ENCODE measurements at regions not wholly inside any gene's neighbourhood (a gene's known extent, or its start where the extent isn't known, plus 50 kb on each side); places are given as distances from the start of the nearest gene placed in this dataset.
A peak's percentile ranks its signal among the peaks of the same experiment; 100 is the strongest.

DNA sequence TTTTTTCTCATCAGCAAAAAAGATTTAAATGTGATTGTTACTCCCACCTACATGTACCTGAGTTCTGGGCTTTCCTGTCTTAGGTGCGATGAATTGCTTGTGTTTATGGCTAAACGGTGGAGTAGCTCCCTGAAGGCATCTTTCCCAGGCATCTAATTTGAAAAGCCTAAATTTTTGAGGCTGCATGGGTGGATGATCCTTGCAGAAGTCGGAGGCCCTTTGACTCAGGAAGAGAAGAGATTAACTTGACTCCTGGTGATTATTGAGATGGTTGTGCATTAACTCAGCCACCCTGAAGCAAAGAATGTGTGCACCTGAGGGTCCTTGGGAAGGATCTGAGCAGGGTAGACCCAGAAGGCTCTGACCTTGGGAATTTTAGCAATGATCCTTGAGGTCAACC lies 155.6 kb upstream of the SEMA3C start:
- no peak overlapping the region for H3K27ac ChIP-seq
- H3K4me1 ChIP-seq, result no peaks in the 10 kb centered on the region
- DNase-seq, result no peak
- H3K9me3 ChIP-seq, result peaks cover 0 to 7% (median 0%) of the 10 kb centered on the region in 4 donors
- H3K27me3 ChIP-seq, result no peaks in the 10 kb centered on the region
- no peaks in the 10 kb centered on the region for H3K36me3 ChIP-seq
- TF ChIP-seq POLR2A (IDR thresholded peaks at IDR 0.05), result no peak
- no peak for TF ChIP-seq POLR2AphosphoS5 (IDR thresholded peaks at IDR 0.05)
- no peak for TF ChIP-seq EP300 (IDR thresholded peaks at IDR 0.05)
- TF ChIP-seq, protein P1, sequence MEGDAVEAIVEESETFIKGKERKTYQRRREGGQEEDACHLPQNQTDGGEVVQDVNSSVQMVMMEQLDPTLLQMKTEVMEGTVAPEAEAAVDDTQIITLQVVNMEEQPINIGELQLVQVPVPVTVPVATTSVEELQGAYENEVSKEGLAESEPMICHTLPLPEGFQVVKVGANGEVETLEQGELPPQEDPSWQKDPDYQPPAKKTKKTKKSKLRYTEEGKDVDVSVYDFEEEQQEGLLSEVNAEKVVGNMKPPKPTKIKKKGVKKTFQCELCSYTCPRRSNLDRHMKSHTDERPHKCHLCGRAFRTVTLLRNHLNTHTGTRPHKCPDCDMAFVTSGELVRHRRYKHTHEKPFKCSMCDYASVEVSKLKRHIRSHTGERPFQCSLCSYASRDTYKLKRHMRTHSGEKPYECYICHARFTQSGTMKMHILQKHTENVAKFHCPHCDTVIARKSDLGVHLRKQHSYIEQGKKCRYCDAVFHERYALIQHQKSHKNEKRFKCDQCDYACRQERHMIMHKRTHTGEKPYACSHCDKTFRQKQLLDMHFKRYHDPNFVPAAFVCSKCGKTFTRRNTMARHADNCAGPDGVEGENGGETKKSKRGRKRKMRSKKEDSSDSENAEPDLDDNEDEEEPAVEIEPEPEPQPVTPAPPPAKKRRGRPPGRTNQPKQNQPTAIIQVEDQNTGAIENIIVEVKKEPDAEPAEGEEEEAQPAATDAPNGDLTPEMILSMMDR (IDR thresholded peaks at IDR 0.05), result no peak
- no peak overlapping the region for H3K4me3 ChIP-seq
- intact Hi-C loops (cut with DNase I; ENCODE audit: low total_unique reads), result no loop called here
- 78 to 88% (median 85%) methylated on average over 3 of the region's 3 CpGs for WGBS, 5 donors

DNA sequence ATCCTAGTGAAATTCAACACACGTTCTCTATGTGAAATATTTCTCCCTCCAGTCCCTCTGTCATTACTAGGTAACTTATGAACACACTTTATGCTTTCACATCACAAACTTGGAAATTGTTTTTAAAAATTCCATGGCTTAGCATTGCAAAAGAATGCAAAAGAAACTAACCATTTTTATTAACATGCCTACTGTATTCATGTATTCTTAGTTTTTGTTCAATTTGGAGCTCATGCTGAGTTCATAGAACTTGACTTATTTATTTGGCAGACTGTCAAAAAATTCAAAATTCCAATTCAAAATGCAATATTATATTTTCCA lies 155.0 kb upstream of the SEMA3C start:
- intact Hi-C loops (cut with DNase I; ENCODE audit: low total_unique reads), result no loop called here
- WGBS, 5 donors, result 32 to 54% (median 36%) methylated on average over 1 of the region's 1 CpG
- Histone ChIP-seq H3K27me3 (no peaks in the 10 kb centered on the region), H3K9me3 (peaks cover 0 to 7% (median 0%) of the 10 kb centered on the region in 4 donors), H3K36me3 (no peaks in the 10 kb centered on the region), H3K27ac (peak overlapping the region in 1 of 5 donors; percentile 14), H3K4me1 (no peaks in the 10 kb centered on the region), H3K4me3 (no peak overlapping the region)
- no peak for TF ChIP-seq EP300 (IDR thresholded peaks at IDR 0.05)
- no peak for TF ChIP-seq POLR2AphosphoS5 (IDR thresholded peaks at IDR 0.05)
- TF ChIP-seq, protein P1 (IDR thresholded peaks at IDR 0.05), result no peak
- no peak for TF ChIP-seq POLR2A (IDR thresholded peaks at IDR 0.05)
- DNase-seq, result no peak

DNA sequence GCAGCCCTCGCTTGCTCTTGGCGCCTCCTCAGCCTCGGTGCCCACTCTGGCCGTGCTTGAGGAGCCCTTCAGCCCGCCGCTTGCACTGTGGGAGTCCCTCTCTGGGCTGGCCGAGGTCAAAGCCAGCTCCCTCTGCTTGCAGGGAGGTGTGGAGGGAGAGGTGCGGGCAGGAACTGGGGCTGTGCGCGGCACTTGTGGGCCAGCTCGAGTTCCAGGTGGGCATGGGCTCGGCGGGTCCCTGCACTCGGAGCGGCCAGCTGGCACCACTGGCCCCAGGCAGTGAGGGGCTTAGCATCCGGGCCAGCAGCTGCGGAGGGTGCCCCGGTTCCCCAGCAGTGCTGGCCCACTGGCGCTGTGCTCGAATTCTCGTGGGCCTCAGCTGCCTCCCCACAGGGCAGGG lies 152.1 kb upstream of the SEMA3C start:
- no peak overlapping the region for H3K27ac ChIP-seq
- no peaks in the 10 kb centered on the region for H3K36me3 ChIP-seq
- intact Hi-C loops (cut with DNase I; ENCODE audit: low total_unique reads), result no loop called here
- H3K9me3 ChIP-seq, result no peaks in the 10 kb centered on the region
- no peaks in the 10 kb centered on the region for H3K27me3 ChIP-seq
- H3K4me1 ChIP-seq, result no peaks in the 10 kb centered on the region
- no peak overlapping the region for H3K4me3 ChIP-seq
- 92 to 97% (median 93%) methylated on average over 20 to 21 of the region's 21 CpGs for WGBS, 5 donors
- TF ChIP-seq, protein P1 (IDR thresholded peaks at IDR 0.05), result no peak
- TF ChIP-seq POLR2AphosphoS5 (IDR thresholded peaks at IDR 0.05), result no peak
- no peak for TF ChIP-seq POLR2A (IDR thresholded peaks at IDR 0.05)
- TF ChIP-seq EP300 (IDR thresholded peaks at IDR 0.05), result no peak
- no peak for DNase-seq

DNA sequence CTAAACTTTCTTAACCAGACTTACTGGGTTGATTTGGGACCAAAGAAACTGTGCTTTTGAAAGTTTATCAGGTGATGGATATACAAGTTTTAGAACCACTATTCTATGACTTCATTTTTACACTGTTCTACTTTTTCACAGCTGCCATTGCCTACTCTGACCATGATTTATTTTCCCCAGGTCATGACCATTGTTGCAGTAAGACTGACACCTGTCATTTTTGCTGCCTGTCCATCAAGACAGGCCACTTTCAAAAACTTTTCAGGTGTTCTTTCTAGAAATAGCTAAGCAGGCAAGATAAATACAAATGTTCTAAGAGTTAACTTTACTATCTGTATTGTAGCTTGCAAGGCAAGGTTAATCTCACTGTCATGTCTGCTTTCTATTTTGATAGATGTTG lies 147.9 kb upstream of the SEMA3C start:
- no peak overlapping the region for H3K4me3 ChIP-seq
- H3K27ac ChIP-seq, result no peak overlapping the region
- no peak for DNase-seq
- no peaks in the 10 kb centered on the region for H3K9me3 ChIP-seq
- peaks cover 0 to 19% (median 2%) of the 10 kb centered on the region in 4 donors for H3K4me1 ChIP-seq
- intact Hi-C loops (cut with DNase I; ENCODE audit: low total_unique reads), result no loop called here
- TF ChIP-seq POLR2AphosphoS5 (IDR thresholded peaks at IDR 0.05) (no peak), EP300 (IDR thresholded peaks at IDR 0.05) (no peak), POLR2A (IDR thresholded peaks at IDR 0.05) (no peak)
- TF ChIP-seq, protein P1 (IDR thresholded peaks at IDR 0.05), result no peak
- no peaks in the 10 kb centered on the region for H3K27me3 ChIP-seq
- H3K36me3 ChIP-seq, result no peaks in the 10 kb centered on the region
